GM12892 (cell line): ENCODE measurements at regions not wholly inside any gene's neighbourhood (a gene's known extent, or its start where the extent isn't known, plus 50 kb on each side); places are given as distances from the start of the nearest gene placed in this dataset.
"Not testable (repeated sequence)": the region's sequence is repeated elsewhere in the genome, so short reads cannot be mapped to it uniquely, and the experiment has no call there.

Experiments used
- DNase-seq: peaks from one replicate; pipeline ENCODE4 v3.0.0; 2011; ENCODE audit not compliant: insufficient read length
- FAIRE-seq: peaks from 2 replicates; lab custom pipeline; 2011; peaks lifted over from hg19 to GRCh38; lab: Jason Lieb, UNC
- POLR2A ChIP-seq: IDR thresholded peaks from 2 replicates; pipeline ENCODE4 v1.6.1; 2011; ENCODE audit warnings: low read depth, low read length, control low read depth
- POLR2AphosphoS5 ChIP-seq: IDR thresholded peaks from 2 replicates; pipeline ENCODE4 v1.6.1; 2011; ENCODE audit warnings: low read depth, low read length, control low read depth
- TAF1 ChIP-seq: IDR thresholded peaks from 2 replicates; pipeline ENCODE4 v1.6.1; 2011; ENCODE audit warnings: low read depth, mild to moderate bottlenecking, control low read depth, low read length, borderline replicate concordance

- TF ChIP-seq TAF1 (no peak), POLR2AphosphoS5 (no peak), POLR2A (no peak)
- no peak for DNase-seq
- no peak for FAIRE-seq
These were observed 211.5 kb upstream of the RPS23 start for GRCh38 chr5:82489683-82490082.

GRCh38 chr5:82487131-82487530, 209.0 kb upstream of the RPS23 start:
- no peak for DNase-seq
- TF ChIP-seq POLR2A: no peak
- no peak for TF ChIP-seq POLR2AphosphoS5
- TF ChIP-seq TAF1: no peak
- no peak for FAIRE-seq

- DNase-seq (no peak), FAIRE-seq (no peak)
- TF ChIP-seq TAF1: no peak
- TF ChIP-seq POLR2A: no peak
- TF ChIP-seq POLR2AphosphoS5: no peak
These were observed 202.2 kb upstream of the RPS23 start for GRCh38 chr5:82480331-82480730.

- no peak for FAIRE-seq
- no peak for TF ChIP-seq POLR2AphosphoS5
- TF ChIP-seq TAF1: no peak
- TF ChIP-seq POLR2A: no peak
- no peak for DNase-seq
These were observed 198.0 kb upstream of the RPS23 start for GRCh38 chr5:82476155-82476554.

- FAIRE-seq (no peak), DNase-seq (no peak)
- TF ChIP-seq POLR2A: no peak
- no peak for TF ChIP-seq POLR2AphosphoS5
- no peak for TF ChIP-seq TAF1
These were observed 195.1 kb upstream of the RPS23 start for GRCh38 chr5:82473262-82473661.

- no peak for FAIRE-seq
- TF ChIP-seq POLR2AphosphoS5 (no peak), TAF1 (no peak), POLR2A (no peak)
- DNase-seq: no peak
These were observed 192.2 kb upstream of the RPS23 start for GRCh38 chr5:82470185-82470994.

- DNase-seq (no peak), FAIRE-seq (no peak)
- TF ChIP-seq TAF1 (no peak), POLR2A (no peak), POLR2AphosphoS5 (no peak)
These were observed 188.9 kb upstream of the RPS23 start for GRCh38 chr5:82466986-82467561.

- DNase-seq (no peak), FAIRE-seq (no peak)
- no peak for TF ChIP-seq POLR2AphosphoS5
- no peak for TF ChIP-seq POLR2A
- TF ChIP-seq TAF1: no peak
These were observed 187.1 kb upstream of the RPS23 start for GRCh38 chr5:82465235-82465634.

GRCh38 chr5:82459626-82460025, 181.5 kb upstream of the RPS23 start:
- no peak for TF ChIP-seq POLR2A
- no peak for TF ChIP-seq TAF1
- TF ChIP-seq POLR2AphosphoS5: no peak
- FAIRE-seq (no peak), DNase-seq (no peak)

- DNase-seq, FAIRE-seq: not testable (repeated sequence)
These were observed 177.2 kb upstream of the RPS23 start for GRCh38 chr5:82455317-82455716.

- FAIRE-seq: no peak
- DNase-seq: no peak
- no peak for TF ChIP-seq TAF1
- TF ChIP-seq POLR2AphosphoS5: no peak
- TF ChIP-seq POLR2A: no peak
These were observed 170.2 kb upstream of the RPS23 start for GRCh38 chr5:82448374-82448773.

- DNase-seq (no peak), FAIRE-seq (no peak)
- TF ChIP-seq POLR2AphosphoS5 (no peak), POLR2A (no peak), TAF1 (no peak)
These were observed 169.8 kb upstream of the RPS23 start for GRCh38 chr5:82447913-82448312.

- FAIRE-seq: no peak
- TF ChIP-seq POLR2AphosphoS5: no peak
- TF ChIP-seq TAF1: no peak
- no peak for TF ChIP-seq POLR2A
- no peak for DNase-seq
These were observed 168.7 kb upstream of the RPS23 start for GRCh38 chr5:82446809-82447208.
